ENCODE measurements at regions not wholly inside any gene's neighbourhood (a gene's known extent, or its start where the extent isn't known, plus 50 kb on each side); places are given as distances from the start of the nearest gene placed in this dataset.

DNA sequence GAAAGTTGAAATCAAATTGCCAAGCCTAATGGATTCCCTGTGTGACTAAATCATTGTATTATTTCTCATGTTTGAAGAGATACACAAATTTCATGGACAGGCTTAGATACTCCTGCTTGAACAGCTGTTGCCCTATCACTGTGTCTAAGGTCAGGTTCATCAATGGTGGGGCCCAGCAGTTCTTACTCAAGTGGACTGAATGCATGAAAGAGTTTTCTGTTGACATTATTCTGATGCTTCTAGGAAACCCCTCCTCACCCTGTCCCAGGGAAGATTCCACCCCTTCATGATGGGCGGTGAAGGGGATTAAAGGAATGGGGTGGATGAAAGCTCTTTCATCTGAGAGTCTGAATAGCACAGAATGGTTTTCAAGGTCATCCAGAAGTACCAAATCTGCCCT lies 148.8 kb downstream of the INO80D start:
- DNase-seq, result no peak

DNA sequence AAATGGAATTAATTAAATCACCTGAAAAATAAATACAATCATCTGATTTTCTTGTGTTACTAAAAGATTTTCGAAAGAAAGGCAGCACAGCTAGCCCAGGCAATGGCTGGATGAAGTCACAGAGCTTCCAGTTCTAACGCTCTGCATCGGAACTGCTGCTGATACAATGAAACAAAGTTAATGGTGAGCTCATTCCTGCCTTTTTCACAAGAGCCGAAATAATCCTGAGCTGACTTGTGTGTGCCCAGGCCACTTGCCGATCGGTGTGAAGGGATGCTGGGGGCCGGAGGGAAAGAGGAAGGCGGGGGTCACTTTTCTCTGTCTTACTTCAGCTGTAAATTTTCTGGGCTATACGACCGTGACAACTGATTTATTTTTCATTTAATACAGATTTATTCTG lies 149.5 kb downstream of the INO80D start:
- DNase-seq, result no peak

DNA sequence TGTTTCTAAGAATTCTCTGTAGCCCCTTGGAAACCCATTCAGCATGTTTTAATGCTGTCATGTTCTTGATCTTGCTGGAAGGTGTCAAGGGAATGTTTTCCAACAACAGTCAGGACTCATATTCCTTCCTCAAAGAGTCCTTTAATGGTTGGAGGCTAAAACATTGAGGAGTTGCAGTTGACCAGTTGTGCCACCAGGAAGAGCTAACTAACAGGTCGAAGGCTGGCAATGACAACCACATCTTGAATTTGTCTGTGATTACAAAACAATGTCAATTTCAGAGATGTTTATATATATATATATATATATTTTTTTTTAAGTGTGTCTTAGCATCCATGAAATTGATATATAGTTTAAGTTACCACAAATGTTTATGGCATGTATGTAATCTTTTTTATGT lies 151.5 kb downstream of the INO80D start:
- no peak for DNase-seq

DNA sequence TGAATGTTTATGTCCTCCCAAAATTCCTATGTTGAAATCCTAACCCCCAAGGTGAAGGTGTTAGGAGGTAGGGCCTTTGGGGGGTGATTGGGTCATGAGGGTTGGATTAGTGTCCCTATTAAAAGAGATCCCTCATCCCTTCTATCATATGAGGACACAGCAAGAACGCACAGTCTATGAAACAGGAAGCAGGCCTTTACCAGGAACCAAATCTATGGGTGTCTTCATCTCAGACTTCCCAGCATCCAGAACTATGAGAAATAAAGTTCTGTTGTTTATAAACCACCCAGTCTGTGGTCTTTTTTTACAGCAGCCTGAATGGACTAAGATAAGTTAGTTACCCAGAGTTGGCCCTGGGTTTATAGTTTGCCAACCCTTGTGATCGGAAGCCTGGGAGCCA lies 153.1 kb downstream of the INO80D start:
- no peak for DNase-seq

DNA sequence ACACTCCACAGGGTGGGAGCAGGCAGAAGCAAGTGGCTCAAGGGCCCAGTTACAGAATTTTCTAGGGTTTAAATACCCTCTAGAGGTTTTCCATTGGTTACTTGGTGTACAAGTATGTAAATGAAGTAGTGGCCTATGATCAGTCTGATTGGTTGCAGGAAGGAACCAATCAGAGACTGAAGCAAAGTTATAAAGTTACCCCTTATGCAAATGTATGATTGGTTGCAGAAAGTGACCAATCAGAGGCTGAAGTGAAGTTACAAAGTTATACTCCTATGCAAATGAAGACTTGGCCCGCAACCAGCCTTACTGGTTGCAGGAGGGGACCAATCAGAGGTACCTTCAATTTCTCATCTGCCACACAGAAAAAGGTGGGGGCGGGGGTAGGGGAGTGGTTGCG lies 154.6 kb downstream of the INO80D start:
- DNase-seq, result no peak

DNA sequence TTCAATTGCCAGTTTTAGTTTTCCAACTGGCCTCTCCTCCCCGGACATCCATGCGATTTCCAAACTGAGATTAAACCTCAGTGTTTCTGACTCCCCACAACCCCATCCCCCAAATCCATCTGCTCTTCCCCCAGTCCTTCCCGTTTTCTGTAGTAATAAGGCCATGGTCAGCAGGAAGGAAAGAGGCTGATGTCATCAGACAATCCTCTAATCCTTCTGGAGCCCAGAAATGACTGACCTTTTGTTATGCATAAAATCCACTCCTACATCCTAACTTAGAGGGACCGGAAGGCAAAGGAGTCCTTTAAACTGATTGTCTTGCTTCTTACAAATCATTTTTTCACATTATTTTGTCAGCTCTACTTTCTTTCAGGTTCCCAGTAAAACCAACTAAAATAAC lies 155.8 kb downstream of the INO80D start:
- no peak for DNase-seq

DNA sequence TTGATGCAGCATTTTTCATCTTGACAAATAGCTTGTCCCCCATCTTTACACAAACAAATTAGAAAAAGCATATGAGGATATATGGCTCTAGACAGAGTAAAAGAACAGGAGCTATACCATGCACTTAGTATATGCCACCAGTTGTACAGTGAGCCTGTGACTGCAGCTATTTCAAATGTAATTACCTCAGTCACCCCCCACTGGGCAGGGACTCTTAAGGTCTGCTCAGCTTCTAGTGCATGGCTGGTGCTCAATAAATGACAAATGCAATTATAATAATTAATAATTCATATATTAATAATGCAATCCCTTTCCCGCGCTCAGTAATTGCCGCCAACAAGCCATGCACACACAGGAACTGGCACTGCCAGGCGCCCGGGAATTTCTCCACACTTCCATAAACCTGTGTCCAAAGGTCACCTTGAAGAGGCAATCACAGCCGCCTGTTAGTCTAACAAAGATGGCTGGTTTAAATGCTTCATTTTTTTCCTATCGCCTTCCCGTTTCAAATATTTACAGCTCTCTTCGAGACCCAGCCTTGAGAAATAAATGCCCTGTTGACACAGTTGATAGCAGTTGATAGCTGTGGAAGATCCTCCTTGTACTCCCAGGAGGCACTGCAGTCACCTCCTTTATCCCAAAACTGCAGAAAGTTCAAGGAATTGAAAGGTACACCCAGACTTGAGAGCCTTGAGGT lies 156.6 kb downstream of the INO80D start:
- no peak for DNase-seq

DNA sequence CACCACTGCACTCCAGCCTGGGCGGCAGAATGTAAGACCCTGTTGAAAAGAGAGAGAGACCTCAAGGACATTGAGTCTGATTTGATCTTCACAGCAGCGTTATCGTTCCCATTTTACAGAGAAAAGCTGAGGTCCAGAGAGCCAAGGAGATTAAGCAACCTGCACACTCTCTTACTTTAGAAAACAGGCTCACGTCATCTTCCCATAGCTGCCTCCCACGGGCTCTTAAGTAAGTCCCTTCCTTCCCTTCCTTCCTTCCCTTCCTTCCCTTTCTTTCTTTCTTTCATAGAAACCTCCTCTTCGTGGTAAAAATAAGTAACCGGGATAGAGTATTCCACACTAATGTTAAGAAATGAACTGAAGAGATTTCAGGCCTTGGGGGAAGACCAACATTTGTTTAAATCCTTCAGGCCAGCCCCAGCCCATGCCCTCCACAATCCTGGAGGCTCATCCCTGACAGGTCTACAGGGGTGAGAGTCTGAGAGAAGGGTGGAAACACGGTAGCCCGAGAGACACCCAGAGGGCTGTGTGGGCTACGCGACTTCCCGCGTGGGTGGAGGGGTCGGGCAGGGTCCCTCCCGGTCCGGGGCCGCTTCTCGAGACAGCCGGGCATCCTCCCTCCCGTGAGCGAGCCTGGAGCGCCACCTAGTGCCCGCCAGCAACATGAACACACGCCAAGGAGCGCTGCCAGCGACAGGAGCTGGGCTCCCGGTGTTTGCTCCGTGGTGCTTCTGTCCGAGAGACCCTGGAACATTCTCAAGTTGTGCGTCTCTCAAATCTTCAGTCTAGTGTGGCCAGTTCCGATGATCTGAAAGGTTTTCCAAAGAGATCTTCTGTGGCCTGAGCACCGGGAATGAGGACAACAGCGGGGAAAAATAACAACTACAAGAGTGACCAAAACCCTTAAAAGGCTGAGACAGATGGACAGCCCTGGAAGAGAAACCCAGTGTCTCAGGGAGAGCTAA lies 160.3 kb downstream of the INO80D start:
- peak; percentile 73 for DNase-seq

DNA sequence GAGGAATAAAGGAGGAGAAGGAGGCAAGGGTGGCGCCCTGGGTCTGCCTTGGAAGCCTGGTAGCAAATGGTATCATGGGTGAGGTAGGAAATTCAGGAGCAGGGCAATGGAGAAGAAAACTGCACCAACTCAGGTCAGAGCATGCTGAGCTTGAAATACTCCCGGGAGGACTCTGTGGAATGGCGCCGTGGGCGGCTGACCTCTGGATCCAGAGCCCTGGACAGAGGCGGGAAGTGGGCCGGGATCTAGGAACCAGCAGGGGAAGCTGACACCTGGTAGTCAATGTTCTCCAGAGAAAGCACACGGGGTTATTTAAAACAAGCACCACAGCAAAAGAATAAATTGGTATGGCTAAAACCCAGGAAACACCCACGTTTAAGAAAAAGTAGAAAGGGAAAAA lies 161.3 kb downstream of the INO80D start:
- DNase-seq, result no peak

DNA sequence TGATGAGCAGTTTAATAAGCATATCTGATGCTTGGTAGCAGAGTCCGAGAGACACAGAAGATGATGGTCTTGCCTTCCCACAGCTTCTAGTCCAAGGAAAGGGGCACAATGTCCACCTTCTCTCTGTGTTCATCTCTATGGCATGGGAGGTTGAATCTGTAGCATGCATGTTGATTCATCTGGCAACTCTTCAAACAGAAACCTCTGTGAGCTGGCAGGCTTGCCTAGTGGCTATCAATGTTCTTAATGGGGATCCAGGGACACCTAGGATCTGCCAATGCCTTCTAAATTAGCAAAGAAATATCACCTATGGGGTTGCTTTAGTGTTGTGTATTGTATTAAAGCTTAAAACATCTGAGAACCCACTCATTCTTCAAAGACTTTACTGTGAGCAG lies 170.8 kb downstream of the INO80D start:
- no peak for DNase-seq

DNA sequence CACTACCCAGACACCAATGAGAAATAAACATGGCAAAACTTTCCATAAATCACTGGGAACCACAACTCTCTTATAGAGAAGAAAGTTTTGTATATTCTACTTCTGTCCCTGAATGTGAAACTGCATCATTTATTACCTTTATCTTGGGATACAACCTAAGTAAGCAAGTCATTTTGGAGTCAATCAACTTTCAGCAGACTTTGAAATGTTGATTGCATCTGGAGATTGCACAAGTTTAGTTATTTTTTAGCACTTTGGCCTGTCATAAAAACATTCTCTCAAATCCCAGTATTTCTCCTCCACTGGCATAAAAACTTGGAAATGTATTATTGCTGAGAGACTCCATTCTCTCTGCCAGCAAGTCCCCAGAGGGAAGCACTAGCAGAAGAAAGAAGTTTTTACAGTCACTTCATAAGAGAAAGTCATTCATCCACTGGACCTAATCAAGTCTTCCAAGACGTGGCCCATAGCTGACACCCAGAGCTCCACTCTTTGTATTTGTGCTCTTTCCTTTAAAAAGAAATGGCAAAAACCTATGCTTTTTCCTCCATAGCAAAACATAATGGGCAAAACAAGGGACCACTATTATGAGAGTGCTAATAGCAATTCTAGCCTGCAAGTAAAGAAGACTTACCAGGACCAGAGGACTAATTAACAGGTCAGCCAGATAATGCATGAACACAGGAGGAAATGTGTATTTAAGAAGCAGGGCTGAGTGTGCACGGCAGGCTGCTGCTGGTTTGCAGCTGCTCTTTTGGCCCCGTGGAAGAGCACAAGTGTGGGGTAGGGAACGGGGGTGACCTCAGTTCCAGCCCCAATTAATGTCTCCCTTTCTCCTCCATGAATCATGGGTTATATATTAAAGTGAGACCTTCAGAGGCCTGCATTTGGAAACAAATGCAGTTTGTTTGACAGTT lies 171.5 kb downstream of the INO80D start:
- DNase-seq, result no peak

DNA sequence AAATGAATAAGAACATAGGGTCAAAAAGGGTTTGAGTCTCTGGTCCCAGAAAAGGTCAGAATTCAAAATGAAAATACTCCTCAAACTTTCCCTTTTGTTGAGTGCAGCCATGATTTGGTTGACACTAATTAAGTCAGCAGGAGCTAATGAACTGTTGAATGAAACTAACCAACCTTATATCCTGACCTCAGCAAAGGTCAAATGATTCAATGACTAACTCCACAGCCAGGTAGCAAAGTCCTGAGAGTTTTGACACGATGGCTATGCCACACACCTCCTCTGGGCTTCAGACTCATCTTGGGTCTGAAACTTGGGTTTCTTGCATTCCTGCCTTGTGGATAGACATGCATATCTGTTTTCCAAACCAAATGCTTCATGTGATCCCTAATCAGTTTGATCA lies 172.3 kb downstream of the INO80D start:
- no peak for DNase-seq

DNA sequence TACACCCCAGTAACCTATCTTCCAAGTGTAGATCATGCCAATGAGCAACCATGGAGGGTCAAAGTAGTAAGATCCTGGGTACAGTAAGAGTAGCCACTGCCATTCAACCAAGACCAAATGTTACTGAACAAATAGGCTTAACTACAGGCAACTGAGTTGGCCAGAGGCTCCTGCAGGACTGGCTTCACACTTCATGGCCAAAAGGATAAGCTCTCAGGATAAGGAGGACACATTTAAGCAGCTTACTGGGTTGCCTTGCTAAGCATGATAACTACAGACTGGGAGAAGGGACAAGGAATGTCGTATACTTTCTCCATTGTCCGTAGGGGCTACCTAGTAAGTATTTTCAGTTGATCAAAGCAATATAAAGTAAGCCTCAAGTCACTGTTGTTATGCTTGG lies 174.7 kb downstream of the INO80D start:
- DNase-seq, result no peak

DNA sequence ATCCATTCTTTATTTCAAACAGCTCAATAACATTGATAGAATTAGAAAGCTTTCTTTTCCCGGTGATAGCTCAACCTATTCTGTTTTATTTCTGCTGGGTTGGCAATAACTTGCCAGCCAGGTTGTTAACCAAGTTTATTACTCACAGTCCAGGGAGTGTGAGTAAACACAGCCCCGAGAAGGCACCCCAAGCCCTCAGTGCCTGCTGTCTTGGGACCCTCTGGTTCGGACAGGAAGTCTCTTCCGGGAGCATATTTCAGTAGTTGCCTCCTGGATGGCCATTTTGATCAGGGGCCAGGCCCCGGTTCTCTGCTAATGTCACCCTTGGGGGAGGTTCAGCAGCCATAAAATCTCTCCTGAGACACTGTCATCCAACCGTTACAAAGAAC lies 176.8 kb downstream of the INO80D start:
- no peak for DNase-seq

DNA sequence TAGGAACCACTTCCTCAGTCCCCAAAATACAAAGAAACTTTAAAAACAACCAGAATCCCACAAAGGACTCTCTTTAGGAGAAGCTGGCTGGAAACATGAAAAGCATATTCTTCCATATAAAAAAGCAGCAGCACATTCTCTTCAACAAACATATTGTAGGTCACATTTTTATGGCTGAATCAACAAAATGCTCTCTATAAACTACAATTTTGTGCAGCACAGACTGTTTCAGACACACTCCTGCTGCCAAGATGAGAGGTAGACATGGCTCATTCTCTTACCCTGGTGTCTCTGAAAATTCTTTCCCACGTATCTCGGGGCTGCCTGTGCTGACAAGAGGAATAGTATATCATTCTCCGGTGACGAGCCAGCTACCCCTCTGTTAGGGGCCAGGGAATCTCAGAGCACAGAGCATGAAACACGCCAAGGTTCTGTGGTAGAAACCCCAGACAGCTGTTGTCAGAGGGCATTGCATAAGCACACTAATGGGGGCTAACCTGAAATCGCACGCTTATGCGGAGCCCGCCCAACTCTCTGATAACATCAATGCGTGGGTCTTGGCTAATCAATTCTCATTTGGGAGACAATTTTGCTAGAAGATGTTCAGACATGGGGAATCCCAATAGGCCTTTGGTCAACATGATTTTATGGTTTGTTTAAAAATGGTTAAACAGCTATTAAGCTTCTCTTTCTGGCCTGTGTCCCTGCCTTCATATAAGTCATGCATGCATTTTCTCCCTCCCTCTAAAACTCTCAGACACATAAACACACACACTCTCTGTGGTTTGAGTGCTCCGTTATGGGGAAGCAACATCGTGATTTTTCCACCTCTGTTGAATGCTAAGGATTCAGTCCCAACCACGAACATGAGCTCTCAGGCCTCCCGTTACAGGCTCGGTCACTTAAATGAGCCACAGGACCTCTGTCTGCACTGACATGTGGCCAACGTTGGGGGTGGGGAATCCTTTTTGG lies 177.5 kb downstream of the INO80D start:
- DNase-seq, result no peak

DNA sequence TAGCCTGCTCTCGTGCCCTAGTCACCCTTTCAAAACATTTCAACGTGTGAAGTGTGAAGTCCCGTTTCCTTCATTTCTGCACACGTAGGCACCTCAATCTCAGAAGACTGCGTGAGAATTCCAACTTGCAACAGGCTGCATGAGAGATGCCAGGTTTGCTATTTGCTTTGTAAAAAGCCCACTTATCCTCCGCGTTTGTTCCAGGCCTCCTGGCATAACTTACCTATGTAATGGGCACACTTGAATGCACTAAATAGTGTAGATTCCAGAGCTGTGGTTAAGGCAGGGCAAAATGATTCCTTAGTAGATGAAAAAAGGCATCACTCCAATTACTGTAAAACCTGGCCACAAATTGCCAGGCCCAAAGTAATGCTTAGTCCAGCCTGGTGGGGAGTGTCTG lies 179.6 kb downstream of the INO80D start:
- no peak for DNase-seq

DNA sequence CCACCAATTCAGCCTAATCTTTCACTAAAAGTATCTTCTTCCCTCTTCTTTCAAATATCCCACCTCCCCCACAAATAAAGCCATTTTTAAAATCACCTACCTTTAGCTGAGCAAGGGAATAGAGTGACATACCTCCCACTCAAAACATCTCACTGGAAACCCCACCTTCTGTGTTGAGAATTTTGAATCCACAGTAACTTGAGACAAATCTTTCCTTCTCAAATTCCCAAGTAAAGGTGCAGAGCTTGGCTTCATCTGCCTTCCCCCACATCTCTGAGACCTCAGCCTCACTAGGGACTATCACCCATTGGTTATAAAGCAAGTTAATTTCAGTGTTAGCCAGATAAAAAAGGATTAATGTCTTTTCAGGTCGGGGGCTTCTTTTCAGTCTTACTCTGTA lies 180.4 kb downstream of the INO80D start:
- peak; percentile 44 for DNase-seq

DNA sequence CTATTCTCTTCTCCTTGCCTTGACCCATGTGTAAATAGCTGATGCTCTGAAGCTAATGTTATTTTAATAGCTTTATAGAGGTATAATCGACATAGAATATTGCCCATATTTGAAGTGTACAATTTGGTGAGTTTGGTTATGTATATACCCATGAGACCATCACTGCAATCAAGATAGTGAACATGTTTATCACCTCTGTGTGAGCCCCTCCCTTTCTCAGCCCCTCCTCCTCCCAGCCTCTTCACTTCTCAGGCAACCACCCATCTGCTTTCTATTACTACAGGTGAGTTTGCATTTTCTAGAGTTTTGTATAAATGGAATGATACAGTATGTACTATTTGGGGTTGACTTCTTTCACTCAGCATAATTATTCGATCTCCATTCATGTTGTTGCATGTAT lies 181.1 kb downstream of the INO80D start:
- DNase-seq, result peak; percentile 77

DNA sequence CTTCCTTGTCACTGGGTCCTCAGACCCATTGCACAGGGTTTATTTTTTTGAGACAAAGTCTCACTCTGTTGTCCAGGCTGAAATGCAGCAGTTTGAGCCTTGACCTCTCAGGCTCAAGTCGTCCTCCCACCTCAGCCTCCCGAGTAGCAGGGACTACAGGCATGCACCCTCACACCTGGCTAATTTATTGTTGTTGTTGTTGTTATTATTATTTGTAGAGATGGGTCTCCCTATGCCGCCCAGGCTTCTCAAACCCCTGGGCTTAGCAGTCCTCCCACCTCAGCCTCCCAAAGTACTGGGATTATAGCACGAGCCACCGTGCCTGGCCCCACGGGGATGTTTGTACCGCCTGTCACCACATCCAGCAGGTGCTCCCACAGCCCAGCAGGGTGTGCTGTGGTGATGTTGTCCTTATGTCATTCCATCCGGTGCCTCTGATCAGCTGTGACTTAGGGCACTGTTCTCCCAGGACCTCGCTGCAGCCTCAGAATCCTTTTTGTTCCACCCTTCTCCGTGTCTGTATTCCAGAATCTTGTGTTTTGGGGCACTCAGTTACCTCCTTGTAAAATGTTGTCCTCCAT lies 182.3 kb downstream of the INO80D start:
- DNase-seq, result no peak

DNA sequence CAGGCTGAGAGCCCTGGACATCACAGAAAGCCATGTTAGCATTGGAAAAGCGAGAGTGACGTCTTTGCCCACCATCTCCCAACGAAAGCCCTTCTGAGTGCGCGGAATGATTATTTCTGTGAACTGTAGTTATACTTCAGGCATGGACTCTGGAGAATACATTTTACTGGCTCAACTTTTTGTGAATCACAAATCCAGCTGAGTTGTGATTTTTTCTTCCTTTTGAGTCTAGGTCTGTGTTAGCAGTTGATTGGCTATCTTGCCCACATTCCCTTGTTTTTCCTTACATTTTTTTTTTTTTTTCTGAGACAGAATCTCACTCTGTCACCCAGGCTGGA lies 183.1 kb downstream of the INO80D start:
- DNase-seq, result no peak

DNA sequence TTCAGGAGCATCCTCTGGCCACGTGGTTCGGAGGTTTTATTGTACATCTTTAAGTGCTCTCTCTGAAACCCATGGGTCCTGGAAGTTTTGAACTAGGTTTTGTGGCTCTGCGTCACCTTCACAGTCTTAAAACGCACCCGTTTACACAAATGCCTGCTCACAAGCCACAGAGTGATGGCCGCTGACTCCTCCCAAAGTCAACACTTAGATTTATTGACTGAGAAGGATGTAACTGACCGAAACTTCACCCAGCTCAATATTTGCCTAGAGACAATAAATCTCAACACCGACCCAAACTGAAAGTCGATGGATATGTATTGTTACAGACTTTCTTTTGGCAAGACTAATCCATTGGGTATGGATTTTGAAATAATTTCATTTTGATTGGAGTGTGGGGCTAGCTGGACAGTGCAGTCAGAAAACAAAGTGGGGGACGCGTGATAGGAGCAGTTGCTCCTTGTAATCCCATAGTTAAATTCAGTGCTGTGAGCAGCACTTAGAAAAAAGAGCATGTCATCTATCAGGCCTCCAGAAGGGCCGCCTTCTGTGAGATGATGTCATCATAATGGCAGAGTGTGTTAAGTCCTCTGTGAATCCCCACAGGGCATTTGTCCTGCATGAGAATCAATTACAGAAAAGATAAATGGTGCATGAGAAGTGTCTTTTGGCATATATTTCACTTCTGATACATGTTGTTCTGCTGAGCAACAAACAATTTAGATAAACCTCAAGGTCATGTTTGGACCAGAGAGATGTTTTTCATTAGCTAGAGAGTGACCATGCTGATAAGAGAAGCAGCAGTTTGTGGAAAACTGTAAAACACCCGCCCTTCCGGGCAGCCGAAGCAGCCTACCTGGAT lies 183.7 kb downstream of the INO80D start:
- peak; percentile 53 for DNase-seq

Measured in NCI-H2171 treated with DMSO at 0.1 percent for 48 hours (cell line).